ENCODE measurements at regions not wholly inside any gene's neighbourhood (a gene's known extent, or its start where the extent isn't known, plus 50 kb on each side); places are given as distances from the start of the nearest gene placed in this dataset.

DNA sequence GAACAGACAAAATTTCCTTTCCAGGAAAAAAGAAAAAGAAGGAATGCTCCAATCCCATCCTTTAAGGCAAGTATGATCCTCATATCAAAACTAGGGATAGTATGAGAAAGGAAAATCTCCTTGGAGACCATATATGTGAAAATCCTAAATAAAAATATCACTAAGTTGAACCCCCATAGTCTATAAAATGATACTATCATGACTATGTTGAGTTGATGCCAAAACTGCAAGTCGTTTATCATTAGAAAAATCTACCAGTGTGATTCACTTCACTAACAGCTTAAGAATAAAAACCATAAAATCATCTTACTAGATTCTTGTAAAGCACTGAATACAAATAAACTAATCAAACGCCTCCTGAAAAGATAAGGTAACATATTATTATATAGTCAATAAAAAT lies 76.6 kb upstream of the STXBP5 start:
- TF ChIP-seq, protein P1, sequence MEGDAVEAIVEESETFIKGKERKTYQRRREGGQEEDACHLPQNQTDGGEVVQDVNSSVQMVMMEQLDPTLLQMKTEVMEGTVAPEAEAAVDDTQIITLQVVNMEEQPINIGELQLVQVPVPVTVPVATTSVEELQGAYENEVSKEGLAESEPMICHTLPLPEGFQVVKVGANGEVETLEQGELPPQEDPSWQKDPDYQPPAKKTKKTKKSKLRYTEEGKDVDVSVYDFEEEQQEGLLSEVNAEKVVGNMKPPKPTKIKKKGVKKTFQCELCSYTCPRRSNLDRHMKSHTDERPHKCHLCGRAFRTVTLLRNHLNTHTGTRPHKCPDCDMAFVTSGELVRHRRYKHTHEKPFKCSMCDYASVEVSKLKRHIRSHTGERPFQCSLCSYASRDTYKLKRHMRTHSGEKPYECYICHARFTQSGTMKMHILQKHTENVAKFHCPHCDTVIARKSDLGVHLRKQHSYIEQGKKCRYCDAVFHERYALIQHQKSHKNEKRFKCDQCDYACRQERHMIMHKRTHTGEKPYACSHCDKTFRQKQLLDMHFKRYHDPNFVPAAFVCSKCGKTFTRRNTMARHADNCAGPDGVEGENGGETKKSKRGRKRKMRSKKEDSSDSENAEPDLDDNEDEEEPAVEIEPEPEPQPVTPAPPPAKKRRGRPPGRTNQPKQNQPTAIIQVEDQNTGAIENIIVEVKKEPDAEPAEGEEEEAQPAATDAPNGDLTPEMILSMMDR (IDR thresholded peaks at IDR 0.05; ENCODE audit: low read depth, low read length, missing input control): no peak
- no peak for TF ChIP-seq TAF1 (conservative IDR thresholded peaks at IDR 0.05)
